ENCODE measurements at regions not wholly inside any gene's neighbourhood (a gene's known extent, or its start where the extent isn't known, plus 50 kb on each side); places are given as distances from the start of the nearest gene placed in this dataset.

GRCh38 chr17:27072885-27073284 lies 221.0 kb upstream of the WSB1 start:
- Mint-ChIP-seq H3K27ac (no peak overlapping the region), H3K4me1 (no peaks in the 10 kb centered on the region), H3K4me3 (no peak overlapping the region), H3K27me3 (ENCODE audit: low read depth) (no peaks in the 10 kb centered on the region), H3K9me3 (peaks cover 84% of the 10 kb centered on the region), H3K36me3 (no peaks in the 10 kb centered on the region)
- no peak for DNase-seq (ENCODE audit: low spot score in 2 of 2, unreplicated experiment in 2 of 2)
- TF ChIP-seq CTCF (IDR thresholded peaks at IDR 0.05; ENCODE audit: unreplicated experiment): no peak

GRCh38 chr17:27076814-27077213 lies 217.1 kb upstream of the WSB1 start:
- no peak overlapping the region for H3K27ac Mint-ChIP-seq
- no peaks in the 10 kb centered on the region for H3K27me3 Mint-ChIP-seq (ENCODE audit: low read depth)
- no peaks in the 10 kb centered on the region for H3K4me1 Mint-ChIP-seq
- no peak for DNase-seq (ENCODE audit: low spot score in 2 of 2, unreplicated experiment in 2 of 2)
- peaks cover 76% of the 10 kb centered on the region for H3K9me3 Mint-ChIP-seq
- H3K4me3 Mint-ChIP-seq: no peak overlapping the region
- no peaks in the 10 kb centered on the region for H3K36me3 Mint-ChIP-seq
- TF ChIP-seq CTCF (IDR thresholded peaks at IDR 0.05; ENCODE audit: unreplicated experiment): no peak

GRCh38 chr17:27078296-27078695 lies 215.6 kb upstream of the WSB1 start:
- TF ChIP-seq CTCF (IDR thresholded peaks at IDR 0.05; ENCODE audit: unreplicated experiment): no peak
- Mint-ChIP-seq H3K4me3 (no peak overlapping the region), H3K27ac (no peak overlapping the region), H3K9me3 (peaks cover 76% of the 10 kb centered on the region), H3K36me3 (peaks cover 2% of the 10 kb centered on the region), H3K4me1 (no peaks in the 10 kb centered on the region), H3K27me3 (ENCODE audit: low read depth) (no peaks in the 10 kb centered on the region)
- no peak for DNase-seq (ENCODE audit: low spot score in 2 of 2, unreplicated experiment in 2 of 2)

- no peak overlapping the region for H3K4me3 Mint-ChIP-seq
- TF ChIP-seq CTCF (IDR thresholded peaks at IDR 0.05; ENCODE audit: unreplicated experiment): no peak
- no peaks in the 10 kb centered on the region for H3K27me3 Mint-ChIP-seq (ENCODE audit: low read depth)
- no peaks in the 10 kb centered on the region for H3K4me1 Mint-ChIP-seq
- H3K27ac Mint-ChIP-seq: no peak overlapping the region
- DNase-seq (ENCODE audit: low spot score in 2 of 2, unreplicated experiment in 2 of 2): no peak
- H3K9me3 Mint-ChIP-seq: peaks cover 77% of the 10 kb centered on the region
- peaks cover 2% of the 10 kb centered on the region for H3K36me3 Mint-ChIP-seq
These were observed 214.3 kb upstream of the WSB1 start for GRCh38 chr17:27079660-27080059.

GRCh38 chr17:27081002-27081638 lies 212.8 kb upstream of the WSB1 start:
- Mint-ChIP-seq H3K36me3 (peaks cover 2% of the 10 kb centered on the region), H3K27me3 (ENCODE audit: low read depth) (no peaks in the 10 kb centered on the region), H3K4me1 (no peaks in the 10 kb centered on the region), H3K9me3 (peaks cover 81% of the 10 kb centered on the region), H3K4me3 (no peak overlapping the region), H3K27ac (no peak overlapping the region)
- no peak for TF ChIP-seq CTCF (IDR thresholded peaks at IDR 0.05; ENCODE audit: unreplicated experiment)
- DNase-seq (ENCODE audit: low spot score in 2 of 2, unreplicated experiment in 2 of 2): no peak

All from mesothelial cell of epicardium (in vitro differentiated cells).